K562 (cell line): ENCODE measurements at regions not wholly inside any gene's neighbourhood (a gene's known extent, or its start where the extent isn't known, plus 50 kb on each side); places are given as distances from the start of the nearest gene placed in this dataset.

ENCODE experiments used
- ATAC-seq: fragments of 200-7000 bp; cut with Tn5 transposase; 3 replicates; pipeline ENCODE4 v1.9.1; 2020; ENCODE audit warnings: moderate library complexity
- BruUV-seq: library from RNA; stranded (reverse); fragments of 400-500 nt; replicated peaks from 2 replicates; lab custom pipeline; 2021; lab: Mats Ljungman, UMichigan
- CTCF ChIA-PET: fragments of 300-600 bp; formaldehyde crosslinking; extraction: SDS; loops from one replicate; lab custom pipeline; 2021; ENCODE audit warnings: low intra/inter-chr PET ratio; lab: Yijun Ruan, JAX
- POLR2A ChIA-PET: fragments of 300-600, 350-650 bp; sonication (Branson Sonifier 250); formaldehyde crosslinking; extraction: SDS; loops from one replicate; lab custom pipeline; 2021; ENCODE audit warnings: antibody characterized with exemption, inconsistent platforms; lab: Yijun Ruan, JAX
- DNase-seq, 4 experiments: peaks; one replicate each; pipeline versions ENCODE4 v3.0.0 to v3.0.0-alpha.2; 2011 to 2018; ENCODE audit warnings: low spot score in 3 of 4, mixed read lengths in 3 of 4; ENCODE audit errors: extremely low read depth in 1 of 4
- FAIRE-seq: peaks from 2 replicates; lab custom pipeline; 2011; peaks lifted over from hg19 to GRCh38; lab: Jason Lieb, UNC
- H2AFZ ChIP-seq: 2 replicates; pipeline ENCODE4 v1.6.0; 2011; ENCODE audit warnings: low read depth, low read length, control low read depth, inconsistent platforms
- H3K27ac ChIP-seq: fragments of 200-600 bp; 3 replicates; pipeline ENCODE4 v1.8.0; 2011; ENCODE audit warnings: low read depth, mild to moderate bottlenecking, control low read depth, inconsistent platforms, low read length, moderate library complexity, mixed read lengths; ENCODE audit errors: extremely low read depth
- H3K27me3 ChIP-seq, 2 experiments: fragments of 300-600 bp in 1 of 2; 2 replicates in 1 of 2; 3 replicates in 1 of 2; pipeline versions ENCODE4 v1.6.0 to v1.8.0; 2011; ENCODE audit warnings: inconsistent platforms in 2 of 2, low read length in 2 of 2, mild to moderate bottlenecking in 1 of 2, mixed read lengths in 1 of 2, moderate library complexity in 1 of 2; ENCODE audit not compliant: control insufficient read depth in 2 of 2, insufficient read depth in 2 of 2
- H3K36me3 ChIP-seq: fragments of 300-600 bp; 3 replicates; pipeline ENCODE4 v1.8.0; 2011; ENCODE audit warnings: mild to moderate bottlenecking, low read length, inconsistent platforms; ENCODE audit not compliant: control insufficient read depth, insufficient read depth
- H3K4me1 ChIP-seq, 2 experiments: fragments of 200-600 bp in 1 of 2; replicated peaks in 1 of 2; 2 replicates in 1 of 2; 3 replicates in 1 of 2; pipeline versions ENCODE4 v1.5.1 to v1.8.0; 2011; ENCODE audit warnings: inconsistent platforms in 2 of 2, low read length in 2 of 2, mild to moderate bottlenecking in 1 of 2, mixed read lengths in 1 of 2, moderate library complexity in 1 of 2; ENCODE audit not compliant: control insufficient read depth in 2 of 2, insufficient read depth in 2 of 2
- H3K4me2 ChIP-seq: 2 replicates; pipeline ENCODE4 v1.6.1; 2011; ENCODE audit warnings: low read length, control low read depth, inconsistent platforms, mixed read lengths; ENCODE audit not compliant: insufficient read depth
- H3K4me3 ChIP-seq: fragments of 200-600 bp; sonication (generic), shearing (Covaris generic); 2 replicates; pipeline ENCODE4 v1.5.1; 2016; ENCODE audit warnings: control low read depth, inconsistent platforms
- H3K79me2 ChIP-seq: fragments of 200-600 bp; 3 replicates; pipeline ENCODE4 v1.8.0; 2011; ENCODE audit warnings: low read length, inconsistent platforms; ENCODE audit not compliant: control insufficient read depth, insufficient read depth
- H3K9ac ChIP-seq, 2 experiments: 2 replicates each; pipeline versions ENCODE4 v1.6.0 to v1.6.1; 2011; ENCODE audit warnings: low read depth in 2 of 2, low read length in 2 of 2, control low read depth in 1 of 2, inconsistent platforms in 1 of 2, mild to moderate bottlenecking in 1 of 2, mixed read lengths in 1 of 2; ENCODE audit not compliant: insufficient read depth in 1 of 2
- H3K9me1 ChIP-seq: one replicate; pipeline ENCODE4 v1.6.0; 2011; ENCODE audit warnings: inconsistent platforms, mild to moderate bottlenecking, low read length, moderate library complexity; ENCODE audit not compliant: control insufficient read depth, insufficient read depth
- H3K9me3 ChIP-seq: replicated peaks from 2 replicates; pipeline ENCODE4 v1.5.1; 2011; ENCODE audit warnings: low read depth, low read length, inconsistent platforms; ENCODE audit not compliant: control insufficient read depth, insufficient read depth
- H4K20me1 ChIP-seq: replicated peaks from 2 replicates; pipeline ENCODE4 v1.6.1; 2011; ENCODE audit warnings: low read length, inconsistent platforms, mixed read lengths; ENCODE audit not compliant: control insufficient read depth, insufficient read depth
- FOSL1 ChIP-seq: fragments of 200-800 bp; sonication (Bioruptor generic); conservative IDR thresholded peaks from 2 replicates; pipeline ENCODE4 v1.6.1; 2016; ENCODE audit warnings: missing genetic modification characterization, missing compliant biosample characterization
- in situ Hi-C: fragments of 300-500 bp; cut with MboI; formaldehyde crosslinking; loops from 4 replicates; pipeline ENCODE4 v1.15.0; 2018; ENCODE audit warnings: inconsistent platforms, mixed read lengths
- intact Hi-C: fragments of 100-400 bp; cut with micrococcal nuclease; formaldehyde crosslinking; loops from 2 replicates; pipeline ENCODE4 v1.14.2; 2022
- TF ChIP-seq, protein P1 (sequence below): fragments of 250-450 bp; sonication (Bioruptor Pico); IDR thresholded peaks from 2 replicates; pipeline ENCODE4 v1.5.0; 2021; ENCODE audit warnings: mild to moderate bottlenecking, borderline replicate concordance
- TF ChIP-seq, protein P2 (sequence below), 2 experiments: fragments of 450-650 bp in 1 of 2; sonication (generic) in 1 of 2; formaldehyde crosslinking in 1 of 2; IDR thresholded peaks in 1 of 2; conservative IDR thresholded peaks in 1 of 2; 2 replicates each; pipeline versions ENCODE4 v1.6.1 to v1.8.1; 2016 to 2023; ENCODE audit warnings: mild to moderate bottlenecking in 2 of 2, moderate library complexity in 2 of 2, inconsistent platforms in 1 of 2, missing genetic modification reagents in 1 of 2

DNA sequence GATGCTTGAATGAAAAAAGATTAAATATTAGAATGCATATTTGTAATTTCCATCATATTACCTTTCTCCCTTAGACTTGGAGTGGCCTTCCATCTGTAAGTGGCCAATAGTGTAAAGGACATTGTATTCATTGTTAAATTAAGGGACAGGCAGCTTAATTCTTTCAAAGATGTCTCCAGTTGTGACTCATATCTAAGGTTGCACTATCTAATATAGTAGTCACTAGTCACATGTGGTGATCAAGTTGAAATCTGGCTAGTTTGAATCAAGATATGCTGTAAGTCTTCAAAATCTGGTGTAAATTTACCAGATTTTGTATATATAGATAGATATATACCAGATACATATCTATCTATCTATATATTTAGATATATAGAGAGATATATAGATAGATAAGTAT lies 52.4 kb upstream of the AGPS start:
- Histone ChIP-seq H3K79me2 (no peaks in the 10 kb centered on the region), H3K4me1 (peaks cover 0 to 8% of the 10 kb centered on the region in 2 experiments; a peak in 1 of 5 replicates), H3K9ac (no peak overlapping the region), H3K4me3 (no peak overlapping the region), H3K27ac (no peak overlapping the region), H3K4me2 (no peak overlapping the region), H3K9me3 (no peaks in the 10 kb centered on the region), H3K36me3 (peaks cover 2% of the 10 kb centered on the region; the same call in 2 of the 3 replicates), H4K20me1 (no peaks in the 10 kb centered on the region), H3K9me1 (no peaks in the 10 kb centered on the region), H3K27me3 (no peaks in the 10 kb centered on the region), H2AFZ (no peak overlapping the region)
- ATAC-seq: no peak
- ChIA-PET CTCF (no interaction called here), POLR2A (no interaction called here)
- intact Hi-C loops: no loop called here
- in situ Hi-C loops: no loop called here
- TF ChIP-seq, protein P1, sequence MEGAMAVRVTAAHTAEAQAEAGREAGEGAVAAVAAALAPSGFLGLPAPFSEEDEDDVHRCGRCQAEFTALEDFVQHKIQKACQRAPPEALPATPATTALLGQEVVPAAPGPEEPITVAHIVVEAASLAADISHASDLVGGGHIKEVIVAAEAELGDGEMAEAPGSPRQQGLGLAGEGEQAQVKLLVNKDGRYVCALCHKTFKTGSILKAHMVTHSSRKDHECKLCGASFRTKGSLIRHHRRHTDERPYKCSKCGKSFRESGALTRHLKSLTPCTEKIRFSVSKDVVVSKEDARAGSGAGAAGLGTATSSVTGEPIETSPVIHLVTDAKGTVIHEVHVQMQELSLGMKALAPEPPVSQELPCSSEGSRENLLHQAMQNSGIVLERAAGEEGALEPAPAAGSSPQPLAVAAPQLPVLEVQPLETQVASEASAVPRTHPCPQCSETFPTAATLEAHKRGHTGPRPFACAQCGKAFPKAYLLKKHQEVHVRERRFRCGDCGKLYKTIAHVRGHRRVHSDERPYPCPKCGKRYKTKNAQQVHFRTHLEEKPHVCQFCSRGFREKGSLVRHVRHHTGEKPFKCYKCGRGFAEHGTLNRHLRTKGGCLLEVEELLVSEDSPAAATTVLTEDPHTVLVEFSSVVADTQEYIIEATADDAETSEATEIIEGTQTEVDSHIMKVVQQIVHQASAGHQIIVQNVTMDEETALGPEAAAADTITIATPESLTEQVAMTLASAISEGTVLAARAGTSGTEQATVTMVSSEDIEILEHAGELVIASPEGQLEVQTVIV: no peak
- TF ChIP-seq FOSL1 (tag): peak; percentile 59
- TF ChIP-seq, protein P2, sequence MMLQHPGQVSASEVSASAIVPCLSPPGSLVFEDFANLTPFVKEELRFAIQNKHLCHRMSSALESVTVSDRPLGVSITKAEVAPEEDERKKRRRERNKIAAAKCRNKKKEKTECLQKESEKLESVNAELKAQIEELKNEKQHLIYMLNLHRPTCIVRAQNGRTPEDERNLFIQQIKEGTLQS (IDR thresholded peaks at IDR 0.05): peak; percentile 21; the same call in 1 of the 2 replicates
- TF ChIP-seq, protein P2 (CRISPR knock-in tag; conservative IDR thresholded peaks at IDR 0.05): no peak
- no peak for DNase-seq
- no peak for FAIRE-seq
- no TSS peak for BruUV-seq
